Ishikawa (cell line): ENCODE measurements at regions not wholly inside any gene's neighbourhood (a gene's known extent, or its start where the extent isn't known, plus 50 kb on each side); places are given as distances from the start of the nearest gene placed in this dataset.

Source experiments
- CEBPB ChIP-seq: IDR thresholded peaks from 2 replicates; pipeline ENCODE4 v1.6.1; 2012
- EGR1 ChIP-seq: IDR thresholded peaks from 2 replicates; pipeline ENCODE4 v1.6.1; 2012
- EP300 ChIP-seq: IDR thresholded peaks from 2 replicates; pipeline ENCODE4 v1.6.1; 2012; ENCODE audit warnings: borderline replicate concordance
- MAX ChIP-seq: IDR thresholded peaks from 2 replicates; pipeline ENCODE4 v1.6.1; 2012
- YY1 ChIP-seq: IDR thresholded peaks from 2 replicates; pipeline ENCODE4 v1.6.1; 2012; ENCODE audit warnings: low read depth

GRCh38 chr2:15868186-15868585 lies 72.2 kb upstream of the MYCN start:
- no peak for TF ChIP-seq EP300
- no peak for TF ChIP-seq YY1
- no peak for TF ChIP-seq CEBPB
- TF ChIP-seq EGR1, result no peak
- no peak for TF ChIP-seq MAX
